C4-2B (cell line): ENCODE measurements at regions not wholly inside any gene's neighbourhood (a gene's known extent, or its start where the extent isn't known, plus 50 kb on each side); places are given as distances from the start of the nearest gene placed in this dataset.

ENCODE experiments used
- CTCF ChIP-seq: fragments of 450-650 bp; conservative IDR thresholded peaks from 2 replicates; pipeline ENCODE4 v1.5.1; 2017; ENCODE audit warnings: mild to moderate bottlenecking
- ZFX ChIP-seq: fragments of 450-650 bp; IDR thresholded peaks from 2 replicates; pipeline ENCODE4 v1.6.1; 2017

- TF ChIP-seq CTCF (no peak), ZFX (no peak)
Measured at GRCh38 chr10:109047856-109048255, 875.5 kb downstream of the XPNPEP1 start.
